ENCODE measurements at regions not wholly inside any gene's neighbourhood (a gene's known extent, or its start where the extent isn't known, plus 50 kb on each side); places are given as distances from the start of the nearest gene placed in this dataset.
A peak's percentile ranks its signal among the peaks of the same experiment; 100 is the strongest.

DNA sequence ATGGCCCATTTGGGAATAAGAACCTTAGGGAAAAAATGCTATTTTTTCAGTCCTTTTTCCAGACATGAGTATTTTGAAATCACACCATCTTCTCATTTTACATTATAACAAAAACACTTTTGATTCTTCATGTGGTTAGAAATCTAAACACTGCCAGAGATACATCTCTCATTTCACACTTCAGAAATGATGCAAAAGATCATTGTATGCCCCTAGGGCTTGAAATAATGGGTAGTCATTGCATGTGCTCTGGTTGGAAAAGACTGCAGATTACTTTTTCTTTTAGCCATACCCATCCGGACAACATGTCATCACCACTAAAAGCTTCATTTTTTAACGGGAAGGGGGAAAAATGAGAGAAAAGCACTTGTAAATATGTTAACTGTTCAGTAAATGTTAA, 1152.2 kb upstream of the ADGRL4 start:
- H3K4me1 ChIP-seq (ENCODE audit: control insufficient read depth in 5 of 5, insufficient read depth in 5 of 5, low read length in 5 of 5): no peaks in the 10 kb centered on the region
- no peak overlapping the region for H3K4me3 ChIP-seq
- H3K27me3 ChIP-seq (ENCODE audit: control insufficient read depth in 3 of 3, insufficient read depth in 3 of 3, low read length in 2 of 3): no peaks in the 10 kb centered on the region
- no peak overlapping the region for H3K27ac ChIP-seq (ENCODE audit: low read depth in 1 of 2, low read length in 1 of 2)
- no peak overlapping the region for H3K9ac ChIP-seq (ENCODE audit: insufficient read depth in 1 of 2, low read length in 2 of 2)
- no peak for TF ChIP-seq CTCF (IDR thresholded peaks at IDR 0.05; ENCODE audit: control extremely low read depth, extremely low read depth)
- WGBS, 2 donors: 88 to 90% methylated on average over 2 of the region's 2 CpGs
- H3K36me3 ChIP-seq (ENCODE audit: control insufficient read depth in 4 of 4, insufficient read depth in 4 of 4, low read length in 4 of 4): no peaks in the 10 kb centered on the region
- no peak for DNase-seq
- H3K9me3 ChIP-seq (ENCODE audit: control insufficient read depth in 4 of 4, insufficient read depth in 3 of 4, low read length in 3 of 4): peaks cover 0 to 3% (median 0%) of the 10 kb centered on the region in 4 donors
- ATAC-seq (ENCODE audit: insufficient read depth, low FRiP score): no peak

- no peak for DNase-seq
- no peak overlapping the region for H3K4me3 ChIP-seq
- TF ChIP-seq CTCF (IDR thresholded peaks at IDR 0.05; ENCODE audit: control extremely low read depth, extremely low read depth): no peak
- H3K4me1 ChIP-seq (ENCODE audit: control insufficient read depth in 5 of 5, insufficient read depth in 5 of 5, low read length in 5 of 5): no peaks in the 10 kb centered on the region
- H3K27ac ChIP-seq (ENCODE audit: low read depth in 1 of 2, low read length in 1 of 2): no peak overlapping the region
- no peaks in the 10 kb centered on the region for H3K27me3 ChIP-seq (ENCODE audit: control insufficient read depth in 3 of 3, insufficient read depth in 3 of 3, low read length in 2 of 3)
- 83 to 95% methylated on average over 4 of the region's 4 CpGs for WGBS, 2 donors
- H3K36me3 ChIP-seq (ENCODE audit: control insufficient read depth in 4 of 4, insufficient read depth in 4 of 4, low read length in 4 of 4): no peaks in the 10 kb centered on the region
- peaks cover 0 to 3% (median 0%) of the 10 kb centered on the region in 4 donors for H3K9me3 ChIP-seq (ENCODE audit: control insufficient read depth in 4 of 4, insufficient read depth in 3 of 4, low read length in 3 of 4)
- no peak overlapping the region for H3K9ac ChIP-seq (ENCODE audit: insufficient read depth in 1 of 2, low read length in 2 of 2)
- ATAC-seq (ENCODE audit: insufficient read depth, low FRiP score): no peak
These were observed 1151.7 kb upstream of the ADGRL4 start for GRCh38 chr1:80158266-80158665.

- H3K4me1 ChIP-seq (ENCODE audit: control insufficient read depth in 5 of 5, insufficient read depth in 5 of 5, low read length in 5 of 5): no peaks in the 10 kb centered on the region
- DNase-seq (peak in 1 of 3 donors; percentile 32), ATAC-seq (ENCODE audit: insufficient read depth, low FRiP score) (no peak)
- H3K9me3 ChIP-seq (ENCODE audit: control insufficient read depth in 4 of 4, insufficient read depth in 3 of 4, low read length in 3 of 4): peaks cover 0 to 3% (median 0%) of the 10 kb centered on the region in 4 donors
- no peak overlapping the region for H3K4me3 ChIP-seq
- no peak for TF ChIP-seq CTCF (IDR thresholded peaks at IDR 0.05; ENCODE audit: control extremely low read depth, extremely low read depth)
- no peaks in the 10 kb centered on the region for H3K36me3 ChIP-seq (ENCODE audit: control insufficient read depth in 4 of 4, insufficient read depth in 4 of 4, low read length in 4 of 4)
- no peak overlapping the region for H3K9ac ChIP-seq (ENCODE audit: insufficient read depth in 1 of 2, low read length in 2 of 2)
- 38 to 41% methylated on average over 2 of the region's 2 CpGs for WGBS, 2 donors
- H3K27ac ChIP-seq (ENCODE audit: low read depth in 1 of 2, low read length in 1 of 2): no peak overlapping the region
- H3K27me3 ChIP-seq (ENCODE audit: control insufficient read depth in 3 of 3, insufficient read depth in 3 of 3, low read length in 2 of 3): no peaks in the 10 kb centered on the region
These were observed 1148.8 kb upstream of the ADGRL4 start for GRCh38 chr1:80155371-80155770.

DNA sequence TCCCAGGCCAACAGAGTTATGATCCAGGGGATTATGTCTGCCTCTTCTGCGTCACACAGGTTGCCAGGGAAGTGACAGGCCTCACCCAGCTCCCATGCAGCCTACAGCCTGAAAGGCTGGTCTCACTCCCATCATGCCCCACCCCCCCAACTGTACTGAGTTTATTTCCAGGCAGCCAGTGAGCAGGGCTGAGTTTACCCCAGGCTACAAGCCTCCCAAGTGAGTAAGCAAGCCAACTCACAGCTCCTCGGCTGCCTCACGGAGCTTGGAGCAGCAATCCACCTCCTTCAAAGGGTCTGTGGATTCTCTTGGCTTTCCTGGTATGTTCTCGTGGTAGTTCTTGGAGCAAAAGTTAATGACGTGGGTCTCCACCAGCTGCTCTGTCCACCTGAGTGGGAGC, 1147.6 kb upstream of the ADGRL4 start:
- WGBS, 2 donors: 83 to 92% methylated on average over 5 of the region's 5 CpGs
- Histone ChIP-seq H3K4me3 (no peak overlapping the region), H3K36me3 (ENCODE audit: control insufficient read depth in 4 of 4, insufficient read depth in 4 of 4, low read length in 4 of 4) (no peaks in the 10 kb centered on the region), H3K27ac (ENCODE audit: low read depth in 1 of 2, low read length in 1 of 2) (no peak overlapping the region), H3K4me1 (ENCODE audit: control insufficient read depth in 5 of 5, insufficient read depth in 5 of 5, low read length in 5 of 5) (no peaks in the 10 kb centered on the region), H3K27me3 (ENCODE audit: control insufficient read depth in 3 of 3, insufficient read depth in 3 of 3, low read length in 2 of 3) (no peaks in the 10 kb centered on the region), H3K9ac (ENCODE audit: insufficient read depth in 1 of 2, low read length in 2 of 2) (no peak overlapping the region), H3K9me3 (ENCODE audit: control insufficient read depth in 4 of 4, insufficient read depth in 3 of 4, low read length in 3 of 4) (peaks cover 0 to 3% (median 0%) of the 10 kb centered on the region in 4 donors)
- ATAC-seq (ENCODE audit: insufficient read depth, low FRiP score) (no peak), DNase-seq (no peak)
- no peak for TF ChIP-seq CTCF (IDR thresholded peaks at IDR 0.05; ENCODE audit: control extremely low read depth, extremely low read depth)

Measured in lung (tissue), 11 donors.